ENCODE measurements at regions not wholly inside any gene's neighbourhood (a gene's known extent, or its start where the extent isn't known, plus 50 kb on each side); places are given as distances from the start of the nearest gene placed in this dataset.

DNA sequence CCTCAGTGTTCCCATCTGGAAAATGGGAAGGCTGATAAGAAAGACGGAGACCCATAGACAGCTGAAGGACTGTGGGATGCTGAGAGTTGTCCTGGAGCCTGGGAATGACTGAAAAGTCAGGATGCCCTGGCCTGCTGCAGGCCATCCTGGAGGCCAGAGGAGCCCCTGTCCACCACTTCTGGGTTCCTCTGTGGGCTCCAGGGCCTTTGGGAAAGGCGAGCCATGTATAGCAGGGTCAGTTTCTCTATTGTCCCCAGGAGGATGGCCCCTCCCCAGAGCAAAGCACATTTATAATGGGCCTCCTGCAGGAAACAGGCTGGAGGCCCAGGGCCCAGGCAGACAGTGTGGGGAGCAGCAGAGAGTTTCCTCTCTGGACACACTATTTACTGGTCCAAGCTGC is 471.4 kb upstream of the MGMT start:
- Mint-ChIP-seq H3K27me3 (ENCODE audit: insufficient read depth) (peaks cover 1% of the 10 kb centered on the region; the same call in 1 of the 2 replicates), H3K4me3 (no peak overlapping the region), H3K27ac (no peak overlapping the region), H3K4me1 (ENCODE audit: low read depth) (no peaks in the 10 kb centered on the region), H3K9me3 (peaks cover 66% of the 10 kb centered on the region), H3K36me3 (ENCODE audit: low read depth) (0 out of 2 replicates have a peak, but pooled peaks cover 6% of the 10 kb centered on the region)
- TF ChIP-seq, protein P1, sequence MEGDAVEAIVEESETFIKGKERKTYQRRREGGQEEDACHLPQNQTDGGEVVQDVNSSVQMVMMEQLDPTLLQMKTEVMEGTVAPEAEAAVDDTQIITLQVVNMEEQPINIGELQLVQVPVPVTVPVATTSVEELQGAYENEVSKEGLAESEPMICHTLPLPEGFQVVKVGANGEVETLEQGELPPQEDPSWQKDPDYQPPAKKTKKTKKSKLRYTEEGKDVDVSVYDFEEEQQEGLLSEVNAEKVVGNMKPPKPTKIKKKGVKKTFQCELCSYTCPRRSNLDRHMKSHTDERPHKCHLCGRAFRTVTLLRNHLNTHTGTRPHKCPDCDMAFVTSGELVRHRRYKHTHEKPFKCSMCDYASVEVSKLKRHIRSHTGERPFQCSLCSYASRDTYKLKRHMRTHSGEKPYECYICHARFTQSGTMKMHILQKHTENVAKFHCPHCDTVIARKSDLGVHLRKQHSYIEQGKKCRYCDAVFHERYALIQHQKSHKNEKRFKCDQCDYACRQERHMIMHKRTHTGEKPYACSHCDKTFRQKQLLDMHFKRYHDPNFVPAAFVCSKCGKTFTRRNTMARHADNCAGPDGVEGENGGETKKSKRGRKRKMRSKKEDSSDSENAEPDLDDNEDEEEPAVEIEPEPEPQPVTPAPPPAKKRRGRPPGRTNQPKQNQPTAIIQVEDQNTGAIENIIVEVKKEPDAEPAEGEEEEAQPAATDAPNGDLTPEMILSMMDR (IDR thresholded peaks at IDR 0.05): no peak
- no peak for DNase-seq

GRCh38 chr10:128996092-128996491 is 470.9 kb upstream of the MGMT start:
- H3K27ac Mint-ChIP-seq: no peak overlapping the region
- peaks cover 1% of the 10 kb centered on the region; the same call in 1 of the 2 replicates for H3K27me3 Mint-ChIP-seq (ENCODE audit: insufficient read depth)
- no peaks in the 10 kb centered on the region for H3K4me1 Mint-ChIP-seq (ENCODE audit: low read depth)
- no peak overlapping the region for H3K4me3 Mint-ChIP-seq
- TF ChIP-seq, protein P1 (IDR thresholded peaks at IDR 0.05): no peak
- peaks cover 64% of the 10 kb centered on the region for H3K9me3 Mint-ChIP-seq
- DNase-seq: no peak
- H3K36me3 Mint-ChIP-seq (ENCODE audit: low read depth): 0 out of 2 replicates have a peak, but pooled peaks cover 6% of the 10 kb centered on the region

DNA sequence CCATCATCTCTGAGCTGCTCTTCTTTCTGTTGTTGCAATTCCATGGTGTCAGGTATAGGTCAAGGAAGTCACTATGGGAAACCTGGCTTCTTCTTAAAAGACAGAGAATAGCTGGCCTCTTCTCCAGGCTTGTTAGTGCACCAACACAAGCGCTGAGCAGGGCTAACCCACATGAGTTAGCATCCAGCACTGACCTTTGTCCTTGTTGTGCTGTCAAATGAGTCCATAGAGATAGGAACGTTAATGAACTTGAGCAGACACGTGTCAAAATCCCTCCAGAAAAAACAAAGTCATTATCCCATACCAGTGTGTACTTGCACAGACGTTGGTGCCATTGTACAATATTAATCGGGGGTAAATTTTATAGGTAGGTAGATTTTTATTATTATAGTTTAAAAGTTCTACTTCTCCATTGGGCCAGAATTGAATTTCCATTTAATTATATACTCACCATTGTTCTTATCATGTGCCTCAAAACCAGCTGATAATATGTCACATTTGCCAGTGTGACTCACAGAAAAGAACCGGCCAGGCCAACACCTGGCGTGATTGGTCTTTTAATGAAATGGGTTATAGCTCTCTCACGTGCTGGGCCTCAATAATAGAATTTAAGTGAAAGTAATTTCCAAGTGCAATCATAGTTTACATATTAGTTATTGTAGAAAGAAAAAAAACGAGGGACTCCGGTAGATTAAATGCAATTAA is 468.8 kb upstream of the MGMT start:
- no peaks in the 10 kb centered on the region for H3K4me1 Mint-ChIP-seq (ENCODE audit: low read depth)
- no peak overlapping the region for H3K4me3 Mint-ChIP-seq
- DNase-seq: no peak
- no peak overlapping the region for H3K27ac Mint-ChIP-seq
- peaks cover 61% of the 10 kb centered on the region for H3K9me3 Mint-ChIP-seq
- H3K27me3 Mint-ChIP-seq (ENCODE audit: insufficient read depth): peaks cover 1% of the 10 kb centered on the region; the same call in 1 of the 2 replicates
- TF ChIP-seq, protein P1 (IDR thresholded peaks at IDR 0.05): no peak
- H3K36me3 Mint-ChIP-seq (ENCODE audit: low read depth): 0 out of 2 replicates have a peak, but pooled peaks cover 6% of the 10 kb centered on the region

DNA sequence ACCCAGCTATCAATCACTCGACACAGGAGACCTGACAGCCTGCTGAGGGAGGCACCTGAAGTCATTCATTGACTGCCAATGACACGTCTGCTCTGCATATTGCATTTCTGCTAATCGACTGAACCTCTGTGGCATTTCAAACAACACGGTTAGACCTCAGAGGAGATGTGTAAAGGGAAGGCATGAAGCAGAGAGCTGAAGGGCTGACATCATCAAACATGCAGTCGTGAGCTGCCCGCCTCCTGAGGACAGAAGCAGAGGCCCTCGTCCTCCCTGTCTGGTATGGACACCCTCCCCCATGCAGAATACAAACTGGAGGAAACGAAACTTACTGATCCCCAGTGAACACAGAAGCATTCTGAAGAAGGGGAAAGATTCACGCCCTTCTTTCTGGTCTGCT is 462.6 kb upstream of the MGMT start:
- H3K4me1 Mint-ChIP-seq (ENCODE audit: low read depth): no peaks in the 10 kb centered on the region
- H3K36me3 Mint-ChIP-seq (ENCODE audit: low read depth): no peaks in the 10 kb centered on the region; the same call in 1 of the 2 replicates
- TF ChIP-seq, protein P1 (IDR thresholded peaks at IDR 0.05): no peak
- no peak overlapping the region for H3K4me3 Mint-ChIP-seq
- H3K9me3 Mint-ChIP-seq: peaks cover 57% of the 10 kb centered on the region
- H3K27ac Mint-ChIP-seq: no peak overlapping the region
- H3K27me3 Mint-ChIP-seq (ENCODE audit: insufficient read depth): no peaks in the 10 kb centered on the region; the same call in 1 of the 2 replicates
- no peak for DNase-seq

DNA sequence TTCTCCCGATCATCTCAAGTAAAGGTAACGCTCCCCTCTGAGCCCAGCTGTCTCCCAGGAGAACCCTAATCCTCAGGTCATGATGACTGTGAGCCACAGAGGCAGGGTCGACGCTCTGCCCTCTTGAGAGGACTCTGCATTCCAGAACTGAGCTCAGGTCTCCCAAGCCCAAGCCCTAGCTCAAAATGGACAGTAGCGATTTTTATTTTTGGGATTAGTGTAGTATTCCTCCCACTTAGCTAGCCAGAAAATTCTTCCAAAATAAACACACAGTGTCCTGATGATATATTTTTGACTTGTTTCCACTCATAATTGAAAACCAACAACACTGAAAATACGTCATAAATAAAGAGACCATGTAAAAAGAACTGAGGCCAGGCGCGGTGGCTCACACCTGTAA is 462.0 kb upstream of the MGMT start:
- no peak for DNase-seq
- H3K4me3 Mint-ChIP-seq: no peak overlapping the region

More for the DNA sequence above, 462.0 kb upstream of the MGMT start:
- no peaks in the 10 kb centered on the region for H3K4me1 Mint-ChIP-seq (ENCODE audit: low read depth)
- H3K36me3 Mint-ChIP-seq (ENCODE audit: low read depth): no peaks in the 10 kb centered on the region; the same call in 1 of the 2 replicates
- TF ChIP-seq, protein P1 (IDR thresholded peaks at IDR 0.05): no peak
- no peaks in the 10 kb centered on the region; the same call in 1 of the 2 replicates for H3K27me3 Mint-ChIP-seq (ENCODE audit: insufficient read depth)
- H3K9me3 Mint-ChIP-seq: peaks cover 58% of the 10 kb centered on the region
- no peak overlapping the region for H3K27ac Mint-ChIP-seq

Measured in HFFc6 (cell line).